ENCODE measurements at regions not wholly inside any gene's neighbourhood (a gene's known extent, or its start where the extent isn't known, plus 50 kb on each side); places are given as distances from the start of the nearest gene placed in this dataset.

GRCh38 chr14:65926504-65926903, 514.0 kb downstream of the FUT8 start:
- POLR2A ChIA-PET: interaction anchor here (0.7 to 5.7 kb wide), 16 partner anchors 11 to 513 kb away, joined by 3 to 90 read pairs (median 20); partner anchors contain the start of gene FUT8
- CTCF ChIA-PET: interaction anchor here (0.7 to 6.1 kb wide), 13 partner anchors 14 to 102 kb away, joined by 3 to 46 read pairs (median 6); no protein-coding TSS in a partner anchor
- peaks cover 68% of the 10 kb centered on the region for H3K4me1 Mint-ChIP-seq
- peaks cover 39% of the 10 kb centered on the region for H3K36me3 Mint-ChIP-seq (ENCODE audit: low read depth)
- peak overlapping the region; percentile 55 for H3K4me3 Mint-ChIP-seq
- peaks cover 12% of the 10 kb centered on the region for H3K9me3 Mint-ChIP-seq
- peak overlapping the region; percentile 95 for H3K27ac Mint-ChIP-seq
- DNase-seq: no peak
- peaks cover 2% of the 10 kb centered on the region for H3K27me3 Mint-ChIP-seq

GRCh38 chr14:65926935-65927700, 514.6 kb downstream of the FUT8 start:
- H3K4me1 Mint-ChIP-seq: peaks cover 65% of the 10 kb centered on the region
- peaks cover 2% of the 10 kb centered on the region for H3K27me3 Mint-ChIP-seq
- peaks cover 39% of the 10 kb centered on the region for H3K36me3 Mint-ChIP-seq (ENCODE audit: low read depth)
- ChIA-PET POLR2A (interaction anchor here (0.7 to 5.7 kb wide), 24 partner anchors 9 to 719 kb away, joined by 4 to 90 read pairs (median 8); partner anchors contain the start of gene FUT8), CTCF (interaction anchor here (0.7 to 6.1 kb wide), 19 partner anchors 9 to 515 kb away, joined by 3 to 46 read pairs (median 5); no protein-coding TSS in a partner anchor)
- H3K9me3 Mint-ChIP-seq: peaks cover 15% of the 10 kb centered on the region
- DNase-seq: peak; percentile 33
- H3K4me3 Mint-ChIP-seq: peak overlapping the region; percentile 55
- H3K27ac Mint-ChIP-seq: peak overlapping the region; percentile 95

GRCh38 chr14:65927931-65928356, 515.4 kb downstream of the FUT8 start:
- CTCF ChIA-PET: interaction anchor here (0.6 to 6.1 kb wide), 16 partner anchors 8 to 516 kb away, joined by 3 to 46 read pairs (median 6); no protein-coding TSS in a partner anchor
- Mint-ChIP-seq H3K4me1 (peaks cover 64% of the 10 kb centered on the region), H3K27me3 (peaks cover 2% of the 10 kb centered on the region), H3K9me3 (peaks cover 18% of the 10 kb centered on the region), H3K27ac (peak overlapping the region; percentile 95), H3K36me3 (ENCODE audit: low read depth) (peaks cover 39% of the 10 kb centered on the region), H3K4me3 (no peak overlapping the region)
- POLR2A ChIA-PET: interaction anchor here (1.0 to 5.7 kb wide), 23 partner anchors 8 to 941 kb away, joined by 3 to 90 read pairs (median 9); partner anchors contain the start of genes FNTB and FUT8
- DNase-seq: peak; percentile 91

GRCh38 chr14:65928995-65929394, 516.5 kb downstream of the FUT8 start:
- Mint-ChIP-seq H3K4me3 (no peak overlapping the region), H3K4me1 (peaks cover 58% of the 10 kb centered on the region), H3K9me3 (peaks cover 18% of the 10 kb centered on the region), H3K36me3 (ENCODE audit: low read depth) (peaks cover 39% of the 10 kb centered on the region), H3K27me3 (peaks cover 2% of the 10 kb centered on the region), H3K27ac (peak overlapping the region; percentile 95)
- ChIA-PET POLR2A (interaction anchor here (1.1 to 5.7 kb wide), 5 partner anchors 12 to 83 kb away, joined by 3 to 90 read pairs (median 21); no protein-coding TSS in a partner anchor), CTCF (interaction anchor here (1.3 to 6.1 kb wide), 3 partner anchors 12 to 79 kb away, joined by 3 to 46 read pairs (median 17); no protein-coding TSS in a partner anchor)
- DNase-seq: no peak

- POLR2A ChIA-PET: no interaction called here
- Mint-ChIP-seq H3K4me3 (no peak overlapping the region), H3K36me3 (ENCODE audit: low read depth) (peaks cover 43% of the 10 kb centered on the region), H3K4me1 (peaks cover 48% of the 10 kb centered on the region), H3K9me3 (peaks cover 27% of the 10 kb centered on the region), H3K27me3 (no peaks in the 10 kb centered on the region), H3K27ac (no peak overlapping the region)
- CTCF ChIA-PET: no interaction called here
- DNase-seq: no peak
Observed at GRCh38 chr14:65933400-65934069, 521.0 kb downstream of the FUT8 start.

GRCh38 chr14:65934070-65934435, 521.5 kb downstream of the FUT8 start:
- H3K27me3 Mint-ChIP-seq: no peaks in the 10 kb centered on the region
- no peak for DNase-seq

GRCh38 chr14:65936342-65936975, 523.9 kb downstream of the FUT8 start:
- POLR2A ChIA-PET: interaction anchor here (1.2 kb wide), 1 partner anchor 9 kb away, joined by 4 read pairs; no protein-coding TSS in a partner anchor
- Mint-ChIP-seq H3K9me3 (peaks cover 27% of the 10 kb centered on the region), H3K27ac (peak overlapping the region; percentile 79), H3K36me3 (ENCODE audit: low read depth) (peaks cover 34% of the 10 kb centered on the region), H3K4me1 (peaks cover 51% of the 10 kb centered on the region), H3K4me3 (no peak overlapping the region), H3K27me3 (no peaks in the 10 kb centered on the region)
- CTCF ChIA-PET: interaction anchor here (0.9 to 1.0 kb wide), 2 partner anchors 9 to 12 kb away, joined by 3 to 4 read pairs; no protein-coding TSS in a partner anchor
- DNase-seq: no peak

More at GRCh38 chr14:65934070-65934435, 521.5 kb downstream of the FUT8 start:
- Mint-ChIP-seq H3K27ac (no peak overlapping the region), H3K9me3 (peaks cover 27% of the 10 kb centered on the region), H3K36me3 (ENCODE audit: low read depth) (peaks cover 41% of the 10 kb centered on the region), H3K4me1 (peaks cover 46% of the 10 kb centered on the region), H3K4me3 (no peak overlapping the region)
- ChIA-PET POLR2A (no interaction called here), CTCF (no interaction called here)

- Mint-ChIP-seq H3K27me3 (no peaks in the 10 kb centered on the region), H3K4me1 (peaks cover 55% of the 10 kb centered on the region), H3K27ac (peak overlapping the region; percentile 79), H3K9me3 (peaks cover 24% of the 10 kb centered on the region), H3K36me3 (ENCODE audit: low read depth) (peaks cover 34% of the 10 kb centered on the region), H3K4me3 (peak overlapping the region; percentile 25)
- DNase-seq: no peak
- ChIA-PET CTCF (no interaction called here), POLR2A (interaction anchor here (1.2 to 1.4 kb wide), 2 partner anchors 9 to 10 kb away, joined by 4 read pairs; no protein-coding TSS in a partner anchor)
Observed at GRCh38 chr14:65937079-65937959, 524.8 kb downstream of the FUT8 start.

- CTCF ChIA-PET: no interaction called here
- peaks cover 32% of the 10 kb centered on the region for H3K36me3 Mint-ChIP-seq (ENCODE audit: low read depth)
- peaks cover 52% of the 10 kb centered on the region for H3K4me1 Mint-ChIP-seq
- H3K4me3 Mint-ChIP-seq: no peak overlapping the region
- no peak for DNase-seq
- no peaks in the 10 kb centered on the region for H3K27me3 Mint-ChIP-seq
- H3K9me3 Mint-ChIP-seq: peaks cover 21% of the 10 kb centered on the region
- POLR2A ChIA-PET: interaction anchor here (1.4 kb wide), 1 partner anchor 11 kb away, joined by 4 read pairs; no protein-coding TSS in a partner anchor
- peak overlapping the region; percentile 79 for H3K27ac Mint-ChIP-seq
Observed at GRCh38 chr14:65937960-65938316, 525.4 kb downstream of the FUT8 start.

GRCh38 chr14:65938738-65939137, 526.2 kb downstream of the FUT8 start:
- Mint-ChIP-seq H3K36me3 (ENCODE audit: low read depth) (peaks cover 27% of the 10 kb centered on the region), H3K4me1 (peaks cover 56% of the 10 kb centered on the region), H3K27me3 (no peaks in the 10 kb centered on the region), H3K4me3 (no peak overlapping the region), H3K27ac (peak overlapping the region; percentile 26), H3K9me3 (peaks cover 21% of the 10 kb centered on the region)
- no peak for DNase-seq
- ChIA-PET POLR2A (interaction anchor here (1.4 kb wide), 1 partner anchor 12 kb away, joined by 4 read pairs; no protein-coding TSS in a partner anchor), CTCF (interaction anchor here (3.3 kb wide), 1 partner anchor 11 kb away, joined by 17 read pairs; no protein-coding TSS in a partner anchor)

- no peak for DNase-seq
- ChIA-PET POLR2A (interaction anchor here (1.4 to 4.6 kb wide), 2 partner anchors 10 to 90 kb away, joined by 3 to 39 read pairs; no protein-coding TSS in a partner anchor), CTCF (interaction anchor here (1.1 to 3.3 kb wide), 5 partner anchors 11 to 78 kb away, joined by 3 to 28 read pairs (median 17); no protein-coding TSS in a partner anchor)
- Mint-ChIP-seq H3K27ac (no peak overlapping the region), H3K4me3 (no peak overlapping the region), H3K27me3 (no peaks in the 10 kb centered on the region), H3K4me1 (peaks cover 56% of the 10 kb centered on the region), H3K36me3 (ENCODE audit: low read depth) (peaks cover 27% of the 10 kb centered on the region), H3K9me3 (peaks cover 21% of the 10 kb centered on the region)
Observed at GRCh38 chr14:65939184-65939583, 526.7 kb downstream of the FUT8 start.

Data from activated CD4-positive, alpha-beta memory T cell treated with anti-CD3 and anti-CD28 coated beads, Interleukin-2, amount 10 ng/mL, durations not matched to agents 7 days and 5 days (primary cell).